KMS-11 (cell line): ENCODE measurements at regions not wholly inside any gene's neighbourhood (a gene's known extent, or its start where the extent isn't known, plus 50 kb on each side); places are given as distances from the start of the nearest gene placed in this dataset.

Experiments
- H2AFZ ChIP-seq: fragments of 200-600 bp; sonication (generic); 2 replicates; pipeline ENCODE4 v1.6.1; 2016; ENCODE audit warnings: antibody characterized with exemption, mixed run types, low read depth
- H3K27ac ChIP-seq: fragments of 200-600 bp; sonication (generic); 2 replicates; pipeline ENCODE4 v1.6.1; 2016; ENCODE audit warnings: mild to moderate bottlenecking, mixed run types
- H3K27me3 ChIP-seq: fragments of 200-600 bp; sonication (generic); 2 replicates; pipeline ENCODE4 v1.6.1; 2017; ENCODE audit warnings: mild to moderate bottlenecking, low read depth, mixed run types, moderate library complexity; ENCODE audit not compliant: insufficient read depth
- H3K36me3 ChIP-seq: fragments of 200-600 bp; sonication (generic); 2 replicates; pipeline ENCODE4 v1.6.1; 2017; ENCODE audit warnings: mild to moderate bottlenecking, mixed run types; ENCODE audit not compliant: insufficient read depth
- H3K4me1 ChIP-seq: fragments of 200-600 bp; sonication (generic); 2 replicates; pipeline ENCODE4 v1.6.1; 2016; ENCODE audit warnings: mild to moderate bottlenecking, low read depth, mixed run types; ENCODE audit not compliant: poor library complexity, severe bottlenecking
- H3K4me2 ChIP-seq: fragments of 200-600 bp; sonication (generic); 2 replicates; pipeline ENCODE4 v1.7.0; 2016; ENCODE audit warnings: mild to moderate bottlenecking, mixed run types
- H3K4me3 ChIP-seq: fragments of 200-600 bp; sonication (generic); IDR thresholded peaks from 2 replicates; pipeline ENCODE4 v1.6.1; 2017; ENCODE audit warnings: low read depth, low read length, mixed read lengths; ENCODE audit not compliant: insufficient read depth
- H3K79me2 ChIP-seq: fragments of 200-600 bp; sonication (generic); 2 replicates; pipeline ENCODE4 v1.6.1; 2016; ENCODE audit warnings: low read depth, mixed run types; ENCODE audit not compliant: insufficient read depth
- H3K9ac ChIP-seq: fragments of 200-600 bp; sonication (generic); 2 replicates; pipeline ENCODE4 v1.6.1; 2016; ENCODE audit warnings: mild to moderate bottlenecking, mixed run types
- H4K20me1 ChIP-seq: fragments of 200-600 bp; sonication (generic); 2 replicates; pipeline ENCODE4 v1.6.1; 2016; ENCODE audit warnings: mild to moderate bottlenecking, mixed run types; ENCODE audit not compliant: insufficient read depth
- TF ChIP-seq, protein P1 (sequence below): fragments of 200-600 bp; sonication (generic); conservative IDR thresholded peaks from 2 replicates; pipeline ENCODE4 v1.6.1; 2017; ENCODE audit warnings: low read depth, mild to moderate bottlenecking, antibody characterized with exemption, low read length, moderate library complexity, mixed read lengths

DNA sequence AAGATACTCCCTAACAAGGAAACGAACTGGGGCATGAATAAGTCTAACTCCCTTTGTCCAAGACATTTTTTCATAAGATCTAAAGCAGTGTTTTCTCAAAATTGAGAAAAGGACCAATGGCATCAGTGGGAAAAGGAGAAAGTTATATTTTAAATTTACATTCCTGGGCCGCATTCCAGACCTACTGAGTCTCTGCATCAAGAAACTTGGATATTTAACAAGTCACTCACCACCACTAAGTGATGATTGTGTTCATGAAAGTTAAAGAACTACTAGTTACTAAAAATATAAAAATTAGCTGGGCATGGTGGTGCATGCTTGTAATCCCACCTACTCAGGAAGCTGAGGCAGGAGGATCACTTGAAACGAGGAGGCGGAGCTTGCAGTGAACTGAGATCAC lies 149.6 kb upstream of the MEOX2 start:
- Histone ChIP-seq H4K20me1 (no peaks in the 10 kb centered on the region), H3K27ac (no peak overlapping the region), H3K27me3 (no peaks in the 10 kb centered on the region), H2AFZ (no peak overlapping the region), H3K4me1 (no peaks in the 10 kb centered on the region), H3K79me2 (no peaks in the 10 kb centered on the region), H3K9ac (no peak overlapping the region), H3K4me3 (no peak overlapping the region), H3K4me2 (no peak overlapping the region), H3K36me3 (no peaks in the 10 kb centered on the region)
- TF ChIP-seq, protein P1, sequence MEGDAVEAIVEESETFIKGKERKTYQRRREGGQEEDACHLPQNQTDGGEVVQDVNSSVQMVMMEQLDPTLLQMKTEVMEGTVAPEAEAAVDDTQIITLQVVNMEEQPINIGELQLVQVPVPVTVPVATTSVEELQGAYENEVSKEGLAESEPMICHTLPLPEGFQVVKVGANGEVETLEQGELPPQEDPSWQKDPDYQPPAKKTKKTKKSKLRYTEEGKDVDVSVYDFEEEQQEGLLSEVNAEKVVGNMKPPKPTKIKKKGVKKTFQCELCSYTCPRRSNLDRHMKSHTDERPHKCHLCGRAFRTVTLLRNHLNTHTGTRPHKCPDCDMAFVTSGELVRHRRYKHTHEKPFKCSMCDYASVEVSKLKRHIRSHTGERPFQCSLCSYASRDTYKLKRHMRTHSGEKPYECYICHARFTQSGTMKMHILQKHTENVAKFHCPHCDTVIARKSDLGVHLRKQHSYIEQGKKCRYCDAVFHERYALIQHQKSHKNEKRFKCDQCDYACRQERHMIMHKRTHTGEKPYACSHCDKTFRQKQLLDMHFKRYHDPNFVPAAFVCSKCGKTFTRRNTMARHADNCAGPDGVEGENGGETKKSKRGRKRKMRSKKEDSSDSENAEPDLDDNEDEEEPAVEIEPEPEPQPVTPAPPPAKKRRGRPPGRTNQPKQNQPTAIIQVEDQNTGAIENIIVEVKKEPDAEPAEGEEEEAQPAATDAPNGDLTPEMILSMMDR = no peak

DNA sequence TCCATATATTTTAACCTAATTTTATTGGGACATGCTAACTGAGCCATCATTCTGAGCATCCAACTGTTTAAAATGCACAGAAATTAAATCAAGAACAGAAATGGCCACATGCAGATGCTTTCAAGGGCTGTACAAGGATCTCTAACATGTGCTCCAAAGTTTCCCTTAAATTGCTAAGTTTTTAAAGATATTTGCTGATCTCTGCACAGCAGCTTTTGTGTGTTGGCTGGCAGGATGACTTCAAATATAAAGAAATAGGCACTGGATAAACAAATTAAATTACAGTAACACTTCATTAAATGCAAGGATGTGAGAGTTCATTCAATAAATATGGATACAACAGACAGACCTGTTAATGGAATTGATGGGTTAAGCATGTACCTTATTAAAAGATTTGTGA lies 148.0 kb upstream of the MEOX2 start:
- Histone ChIP-seq H4K20me1 (no peaks in the 10 kb centered on the region), H3K9ac (no peak overlapping the region), H3K4me2 (no peak overlapping the region), H3K36me3 (no peaks in the 10 kb centered on the region), H3K79me2 (no peaks in the 10 kb centered on the region), H2AFZ (no peak overlapping the region), H3K27ac (no peak overlapping the region), H3K4me1 (no peaks in the 10 kb centered on the region), H3K4me3 (no peak overlapping the region), H3K27me3 (no peaks in the 10 kb centered on the region)
- TF ChIP-seq, protein P1 = no peak

DNA sequence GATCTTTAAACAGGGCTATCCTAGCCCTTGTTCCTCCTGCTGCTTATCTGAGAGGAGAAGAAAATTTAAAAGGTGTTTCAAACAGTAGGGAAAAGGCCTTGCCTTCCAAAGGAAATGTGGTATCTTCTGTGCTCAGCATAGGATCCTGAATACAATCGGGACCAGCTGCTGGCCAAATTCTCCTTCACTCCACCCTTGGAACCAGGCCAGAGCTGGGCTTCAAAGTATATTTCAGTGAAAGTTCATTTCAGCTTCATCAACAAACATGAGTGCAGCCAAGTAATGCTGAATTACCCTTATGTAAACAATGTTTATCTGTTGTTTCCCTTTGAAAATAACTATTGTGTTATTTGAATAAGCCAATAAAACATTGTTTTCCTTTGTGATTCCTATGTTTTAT lies 146.5 kb upstream of the MEOX2 start:
- no peak overlapping the region for H3K4me2 ChIP-seq
- TF ChIP-seq, protein P1 = no peak

DNA sequence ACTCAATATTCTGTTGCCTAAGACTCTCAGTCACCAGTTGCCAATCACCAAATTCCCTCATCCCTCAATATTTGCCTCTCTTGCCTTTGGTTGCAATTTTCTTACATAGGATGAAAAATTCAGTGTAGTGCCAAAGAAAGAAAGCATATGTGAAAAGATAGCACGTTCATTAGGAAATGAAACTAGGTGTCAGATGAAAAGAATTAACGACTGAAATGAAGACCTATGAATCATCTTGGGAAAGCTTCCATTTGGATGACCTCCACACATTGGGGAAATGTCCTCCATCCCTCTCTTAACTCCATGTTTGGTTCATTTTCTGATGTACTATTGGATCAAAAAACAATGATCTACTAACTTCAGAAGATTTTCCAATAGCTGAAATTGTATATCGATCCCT lies 145.1 kb upstream of the MEOX2 start:
- H2AFZ ChIP-seq = no peak overlapping the region
- H4K20me1 ChIP-seq = no peaks in the 10 kb centered on the region
- no peaks in the 10 kb centered on the region for H3K36me3 ChIP-seq
- no peak overlapping the region for H3K9ac ChIP-seq
- H3K79me2 ChIP-seq = no peaks in the 10 kb centered on the region
- no peak overlapping the region for H3K27ac ChIP-seq
- TF ChIP-seq, protein P1 = no peak
- H3K4me1 ChIP-seq = no peaks in the 10 kb centered on the region
- no peak overlapping the region for H3K4me3 ChIP-seq
- no peak overlapping the region for H3K4me2 ChIP-seq
- H3K27me3 ChIP-seq = no peaks in the 10 kb centered on the region

More for the DNA sequence above, 146.5 kb upstream of the MEOX2 start:
- no peaks in the 10 kb centered on the region for H3K4me1 ChIP-seq
- no peak overlapping the region for H3K4me3 ChIP-seq
- no peaks in the 10 kb centered on the region for H3K36me3 ChIP-seq
- no peak overlapping the region for H3K9ac ChIP-seq
- H3K27me3 ChIP-seq = no peaks in the 10 kb centered on the region
- H3K79me2 ChIP-seq = no peaks in the 10 kb centered on the region
- no peak overlapping the region for H2AFZ ChIP-seq
- no peak overlapping the region for H3K27ac ChIP-seq
- no peaks in the 10 kb centered on the region for H4K20me1 ChIP-seq

DNA sequence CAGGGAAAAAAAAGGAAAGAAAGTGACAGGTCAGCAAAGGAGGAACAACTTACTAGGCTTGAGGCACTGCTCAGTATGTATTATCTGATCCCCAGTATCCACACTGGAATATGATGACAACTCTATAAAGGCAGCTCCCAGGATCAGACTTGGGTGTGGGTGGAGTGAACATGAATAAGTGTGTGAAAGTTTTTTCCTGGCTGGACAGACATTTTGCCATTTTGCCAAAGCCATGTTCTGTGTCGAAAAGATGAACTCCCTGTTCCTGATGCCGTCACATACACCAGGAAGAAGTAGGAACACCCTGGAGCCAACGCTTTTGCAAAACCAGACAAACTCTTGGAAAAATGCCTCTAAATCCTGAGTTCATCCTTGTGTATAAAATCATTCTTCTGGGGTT lies 143.2 kb upstream of the MEOX2 start:
- Histone ChIP-seq H3K27ac (no peak overlapping the region), H3K4me2 (no peak overlapping the region), H4K20me1 (no peaks in the 10 kb centered on the region), H3K4me1 (no peaks in the 10 kb centered on the region), H3K36me3 (no peaks in the 10 kb centered on the region), H3K4me3 (no peak overlapping the region), H3K27me3 (no peaks in the 10 kb centered on the region), H3K79me2 (no peaks in the 10 kb centered on the region), H3K9ac (no peak overlapping the region), H2AFZ (no peak overlapping the region)
- TF ChIP-seq, protein P1 = no peak
